Effector memory CD8-positive, alpha-beta T cell (primary cell): ENCODE measurements at regions not wholly inside any gene's neighbourhood (a gene's known extent, or its start where the extent isn't known, plus 50 kb on each side); places are given as distances from the start of the nearest gene placed in this dataset.
"Not testable (repeated sequence)": the region's sequence is repeated elsewhere in the genome, so short reads cannot be mapped to it uniquely, and the experiment has no call there.

Source experiments
- ATAC-seq: fragments of 150-1000 bp; cut with Tn5 transposase; replicated peaks from 2 replicates; pipeline ENCODE4 v1.10.0; 2021; ENCODE audit warnings: mild to moderate bottlenecking, moderate library complexity
- DNase-seq, 3 experiments: peaks; one replicate each; pipeline ENCODE4 v3.0.0; 2021
- H3K27ac Mint-ChIP-seq, 2 donors: one replicate each; pipeline ENCODE4 v1.8.0; 2022; ENCODE audit warnings: mild to moderate bottlenecking in 2 of 2, mixed read lengths in 2 of 2, moderate library complexity in 2 of 2
- H3K27me3 Mint-ChIP-seq, 2 donors: one replicate each; pipeline ENCODE4 v1.8.0; 2022; ENCODE audit warnings: mixed read lengths in 2 of 2
- H3K36me3 Mint-ChIP-seq: one replicate; pipeline ENCODE4 v1.8.0; 2022; ENCODE audit warnings: mild to moderate bottlenecking, moderate library complexity, mixed read lengths; ENCODE audit not compliant: insufficient read depth
- H3K4me1 Mint-ChIP-seq, 2 donors: one replicate each; pipeline ENCODE4 v1.8.0; 2022; ENCODE audit warnings: low read depth in 2 of 2, mixed read lengths in 2 of 2
- H3K4me3 Mint-ChIP-seq, 2 donors: one replicate each; pipeline ENCODE4 v1.8.0; 2022; ENCODE audit warnings: mild to moderate bottlenecking in 2 of 2, mixed read lengths in 2 of 2, moderate library complexity in 2 of 2
- H3K9me3 Mint-ChIP-seq, 2 donors: one replicate each; pipeline ENCODE4 v1.8.0; 2022; ENCODE audit warnings: mixed read lengths in 2 of 2

GRCh38 chr3:117054556-117054955 is 345.0 kb downstream of the TUSC7 start:
- Mint-ChIP-seq H3K36me3 (no peaks in the 10 kb centered on the region), H3K9me3 (peaks cover 3 to 6% of the 10 kb centered on the region in 2 donors), H3K27me3 (no peaks in the 10 kb centered on the region), H3K4me3 (no peak overlapping the region), H3K27ac (no peak overlapping the region), H3K4me1 (no peaks in the 10 kb centered on the region)
- no peak for ATAC-seq
- no peak for DNase-seq

DNA sequence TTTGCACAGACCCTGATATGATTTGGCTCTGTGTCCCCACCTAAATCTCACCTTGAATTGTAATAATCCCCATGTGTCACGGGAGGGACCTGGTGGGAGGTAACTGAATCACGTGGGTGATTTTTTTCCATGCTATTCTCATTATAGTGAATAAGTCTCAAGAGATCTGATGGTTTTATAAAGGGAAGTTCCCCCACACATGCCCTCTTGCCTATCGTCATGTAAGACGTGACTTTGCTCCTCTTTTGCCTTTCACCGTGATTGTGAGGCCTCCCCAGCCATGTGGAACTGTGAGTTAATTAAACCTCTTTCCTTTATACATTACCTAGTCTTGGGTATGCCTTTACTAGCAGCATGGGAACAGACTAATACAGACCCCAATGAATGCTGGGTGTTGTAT is 347.4 kb downstream of the TUSC7 start:
- ATAC-seq, H3K27me3 Mint-ChIP-seq, H3K4me1 Mint-ChIP-seq, H3K4me3 Mint-ChIP-seq, H3K27ac Mint-ChIP-seq, H3K9me3 Mint-ChIP-seq, DNase-seq, H3K36me3 Mint-ChIP-seq: not testable (repeated sequence)

GRCh38 chr3:117059067-117059955 is 349.7 kb downstream of the TUSC7 start:
- H3K4me1 Mint-ChIP-seq = no peaks in the 10 kb centered on the region
- no peak overlapping the region for H3K27ac Mint-ChIP-seq
- no peak for ATAC-seq
- H3K27me3 Mint-ChIP-seq = no peaks in the 10 kb centered on the region
- H3K36me3 Mint-ChIP-seq = no peaks in the 10 kb centered on the region
- H3K9me3 Mint-ChIP-seq = peaks cover 3 to 6% of the 10 kb centered on the region in 2 donors
- no peak for DNase-seq
- H3K4me3 Mint-ChIP-seq = no peak overlapping the region

- Mint-ChIP-seq H3K27me3 (no peaks in the 10 kb centered on the region), H3K4me3 (no peak overlapping the region), H3K9me3 (peaks cover 3 to 6% of the 10 kb centered on the region in 2 donors), H3K27ac (no peak overlapping the region), H3K36me3 (no peaks in the 10 kb centered on the region), H3K4me1 (no peaks in the 10 kb centered on the region)
- no peak for ATAC-seq
- DNase-seq = no peak
Measured at GRCh38 chr3:117059956-117060270, 350.3 kb downstream of the TUSC7 start.

DNA sequence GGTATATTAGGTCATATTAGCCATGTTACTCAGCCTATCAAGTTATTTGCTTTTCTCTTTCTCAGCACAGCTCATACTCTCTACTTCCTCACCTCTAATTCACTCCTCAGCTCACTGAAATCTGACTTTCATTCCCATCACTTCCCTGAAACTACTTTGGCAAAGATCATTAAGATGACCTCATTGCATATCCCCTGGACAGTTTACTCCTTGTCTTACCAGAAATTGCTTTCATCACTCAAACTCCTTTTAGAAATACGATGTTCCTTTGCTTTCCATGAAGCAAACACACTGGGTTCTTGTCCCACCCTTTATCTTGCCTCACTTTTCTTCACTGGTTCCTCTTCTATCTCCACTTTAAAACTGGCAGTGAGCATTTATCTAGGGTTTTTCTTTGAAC is 354.4 kb downstream of the TUSC7 start:
- Mint-ChIP-seq H3K36me3 (no peaks in the 10 kb centered on the region), H3K4me3 (no peak overlapping the region), H3K27me3 (no peaks in the 10 kb centered on the region), H3K9me3 (peaks cover 0 to 4% of the 10 kb centered on the region in 2 donors), H3K27ac (no peak overlapping the region), H3K4me1 (no peaks in the 10 kb centered on the region)
- ATAC-seq (no peak), DNase-seq (no peak)

- H3K4me3 Mint-ChIP-seq = no peak overlapping the region
Measured at GRCh38 chr3:117068301-117068700, 358.7 kb downstream of the TUSC7 start.

DNA sequence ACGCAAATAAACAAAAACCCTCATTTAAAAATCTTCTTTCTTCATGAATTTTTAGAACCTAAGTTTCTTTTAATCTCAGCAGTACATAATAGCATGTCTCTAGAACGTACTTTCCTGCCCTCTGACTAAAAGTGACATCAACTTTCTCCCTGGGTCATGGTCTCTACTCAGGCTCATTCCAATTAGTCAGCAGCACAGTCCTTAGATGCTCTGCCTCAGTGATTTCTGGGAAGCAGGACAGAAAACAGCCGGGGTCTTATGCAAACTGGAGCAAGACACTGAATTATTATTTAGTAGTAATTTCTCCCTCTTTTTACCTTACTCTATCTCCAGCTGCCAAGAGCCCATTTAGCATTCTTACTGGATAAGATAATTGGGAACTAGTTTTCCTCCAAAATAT is 365.2 kb downstream of the TUSC7 start:
- Mint-ChIP-seq H3K36me3 (no peaks in the 10 kb centered on the region), H3K27me3 (no peaks in the 10 kb centered on the region), H3K4me3 (no peak overlapping the region), H3K9me3 (peaks cover 1 to 15% of the 10 kb centered on the region in 2 donors), H3K4me1 (no peaks in the 10 kb centered on the region), H3K27ac (no peak overlapping the region)
- ATAC-seq (no peak), DNase-seq (no peak)

More at GRCh38 chr3:117068301-117068700, 358.7 kb downstream of the TUSC7 start:
- Mint-ChIP-seq H3K36me3 (no peaks in the 10 kb centered on the region), H3K9me3 (peaks cover 0 to 6% of the 10 kb centered on the region in 2 donors), H3K27ac (no peak overlapping the region), H3K27me3 (no peaks in the 10 kb centered on the region), H3K4me1 (no peaks in the 10 kb centered on the region)
- ATAC-seq (no peak), DNase-seq (no peak)

DNA sequence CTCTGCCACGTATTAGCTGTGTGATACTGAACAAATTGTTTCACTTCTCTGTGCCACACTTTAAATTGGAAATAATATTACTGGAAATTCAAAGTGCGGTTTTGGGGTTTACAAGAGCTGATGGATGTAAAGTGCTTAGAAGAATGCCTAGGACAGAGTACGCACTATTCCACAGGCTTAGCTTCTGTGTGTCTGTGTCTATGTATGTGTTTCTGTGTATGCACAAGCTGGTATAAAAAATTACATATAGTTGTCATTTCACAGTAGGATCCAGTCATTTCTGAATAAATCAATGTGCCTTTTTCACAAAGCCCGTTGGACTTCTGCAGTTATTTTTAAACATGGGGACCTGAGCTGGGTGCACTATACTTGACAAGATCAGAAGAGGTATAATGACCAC is 370.4 kb downstream of the TUSC7 start:
- Mint-ChIP-seq H3K27ac (no peak overlapping the region), H3K4me3 (no peak overlapping the region), H3K27me3 (no peaks in the 10 kb centered on the region), H3K4me1 (no peaks in the 10 kb centered on the region), H3K9me3 (peaks cover 1 to 26% of the 10 kb centered on the region in 2 donors), H3K36me3 (no peaks in the 10 kb centered on the region)
- DNase-seq (no peak), ATAC-seq (no peak)

DNA sequence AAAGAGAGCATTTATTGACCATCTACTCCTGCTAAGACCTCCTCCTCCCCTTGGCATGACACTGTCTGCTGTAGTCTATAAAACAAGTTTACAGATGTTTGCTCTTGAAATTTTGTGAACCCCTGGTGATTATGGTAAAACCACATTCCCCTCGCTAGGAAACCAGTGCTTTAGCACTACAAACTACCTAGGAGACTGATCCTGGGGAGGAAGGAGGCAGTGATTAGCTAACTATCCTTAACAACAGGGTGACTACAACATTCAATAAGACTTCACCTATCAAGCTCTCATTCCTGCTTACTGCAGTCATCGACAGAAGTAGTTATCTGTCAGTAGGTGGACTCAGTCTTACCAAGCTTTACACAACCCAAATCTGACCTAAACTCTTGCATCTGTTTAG is 371.3 kb downstream of the TUSC7 start:
- no peak for ATAC-seq
- no peak overlapping the region for H3K27ac Mint-ChIP-seq
- H3K36me3 Mint-ChIP-seq = no peaks in the 10 kb centered on the region
- no peaks in the 10 kb centered on the region for H3K4me1 Mint-ChIP-seq
- H3K9me3 Mint-ChIP-seq = peaks cover 1 to 26% of the 10 kb centered on the region in 2 donors
- DNase-seq = no peak
- no peaks in the 10 kb centered on the region for H3K27me3 Mint-ChIP-seq
- H3K4me3 Mint-ChIP-seq = no peak overlapping the region

GRCh38 chr3:117084277-117084676 is 374.7 kb downstream of the TUSC7 start:
- ATAC-seq (no peak), DNase-seq (no peak)
- Mint-ChIP-seq H3K36me3 (no peaks in the 10 kb centered on the region), H3K4me3 (no peak overlapping the region), H3K27ac (no peak overlapping the region), H3K4me1 (no peaks in the 10 kb centered on the region), H3K9me3 (peaks cover 1 to 24% of the 10 kb centered on the region in 2 donors), H3K27me3 (no peaks in the 10 kb centered on the region)

GRCh38 chr3:117084739-117085270 is 375.2 kb downstream of the TUSC7 start:
- H3K27me3 Mint-ChIP-seq = no peaks in the 10 kb centered on the region
- peaks cover 0 to 19% of the 10 kb centered on the region in 2 donors for H3K9me3 Mint-ChIP-seq
- DNase-seq (no peak), ATAC-seq (no peak)
- no peaks in the 10 kb centered on the region for H3K36me3 Mint-ChIP-seq
- H3K27ac Mint-ChIP-seq = no peak overlapping the region
- H3K4me1 Mint-ChIP-seq = no peaks in the 10 kb centered on the region
- H3K4me3 Mint-ChIP-seq = no peak overlapping the region

GRCh38 chr3:117091676-117092075 is 382.1 kb downstream of the TUSC7 start:
- no peak overlapping the region for H3K27ac Mint-ChIP-seq

DNA sequence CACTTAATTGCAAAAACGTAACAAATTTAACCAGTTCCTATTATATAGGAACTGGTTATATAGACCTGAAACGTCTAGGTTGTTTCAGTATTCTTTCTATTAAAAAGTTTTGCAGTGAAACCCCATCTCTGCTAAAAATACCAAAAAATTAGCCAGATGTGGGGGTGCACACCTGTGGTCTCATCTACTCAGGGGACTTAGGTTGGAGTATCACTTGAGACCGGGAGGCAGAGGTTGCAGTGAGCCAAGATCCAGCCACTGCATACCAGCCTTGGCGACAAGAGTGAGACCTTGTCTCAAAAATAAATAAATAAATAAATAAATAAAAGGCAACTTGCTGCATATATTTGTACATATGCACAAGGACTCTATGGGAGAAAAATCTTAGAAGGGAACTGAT is 387.0 kb downstream of the TUSC7 start:
- no peak overlapping the region for H3K4me3 Mint-ChIP-seq
- ATAC-seq (no peak), DNase-seq (no peak)
- H3K4me1 Mint-ChIP-seq = no peaks in the 10 kb centered on the region
- H3K27me3 Mint-ChIP-seq = no peaks in the 10 kb centered on the region
- H3K27ac Mint-ChIP-seq = no peak overlapping the region
- H3K36me3 Mint-ChIP-seq = no peaks in the 10 kb centered on the region
- H3K9me3 Mint-ChIP-seq = peaks cover 3 to 7% of the 10 kb centered on the region in 2 donors

More at GRCh38 chr3:117091676-117092075, 382.1 kb downstream of the TUSC7 start:
- Mint-ChIP-seq H3K4me3 (no peak overlapping the region), H3K9me3 (peaks cover 7 to 15% of the 10 kb centered on the region in 2 donors), H3K4me1 (no peaks in the 10 kb centered on the region), H3K36me3 (no peaks in the 10 kb centered on the region), H3K27me3 (no peaks in the 10 kb centered on the region)
- ATAC-seq (no peak), DNase-seq (no peak)

DNA sequence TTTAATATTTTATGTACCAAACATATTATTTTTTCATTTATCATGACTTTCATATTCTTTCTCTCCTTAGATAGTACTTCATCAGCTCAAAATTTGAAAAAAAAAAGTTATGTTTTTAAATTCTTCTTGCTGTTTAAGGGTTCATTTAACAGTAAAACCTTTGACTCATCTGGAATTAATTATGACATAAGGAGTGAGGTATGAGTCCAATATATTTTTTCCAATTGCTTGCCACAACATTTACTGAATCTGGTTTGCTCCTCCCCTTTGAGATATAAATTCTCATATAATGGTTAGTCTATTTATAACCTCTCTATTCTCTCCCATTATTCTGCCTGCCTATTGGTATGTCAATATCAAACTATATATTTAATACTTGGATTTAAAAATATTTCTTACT is 387.8 kb downstream of the TUSC7 start:
- no peaks in the 10 kb centered on the region for H3K36me3 Mint-ChIP-seq
- H3K27ac Mint-ChIP-seq = no peak overlapping the region
- no peaks in the 10 kb centered on the region for H3K4me1 Mint-ChIP-seq
- peaks cover 3 to 7% of the 10 kb centered on the region in 2 donors for H3K9me3 Mint-ChIP-seq
- H3K27me3 Mint-ChIP-seq = no peaks in the 10 kb centered on the region
- no peak for ATAC-seq
- DNase-seq = no peak
- no peak overlapping the region for H3K4me3 Mint-ChIP-seq
